ENCODE measurements at regions not wholly inside any gene's neighbourhood (a gene's known extent, or its start where the extent isn't known, plus 50 kb on each side); places are given as distances from the start of the nearest gene placed in this dataset.

DNA sequence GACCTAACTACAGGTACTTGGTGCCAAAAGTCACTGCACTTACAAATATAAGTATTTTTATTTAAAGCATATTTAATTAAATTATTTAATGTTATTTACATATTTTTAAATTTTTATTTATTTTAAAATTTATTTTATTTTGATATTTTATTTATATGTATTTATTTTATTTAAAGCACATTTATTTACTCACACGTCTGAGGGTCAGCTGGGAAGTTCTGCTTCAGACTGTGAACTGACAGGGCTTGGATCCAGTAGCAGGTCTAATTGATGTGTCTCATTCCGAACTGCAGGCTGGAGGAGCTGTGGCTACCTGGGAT is 392.5 kb downstream of the GBA3 start (continued):
- TF ChIP-seq, protein P1, sequence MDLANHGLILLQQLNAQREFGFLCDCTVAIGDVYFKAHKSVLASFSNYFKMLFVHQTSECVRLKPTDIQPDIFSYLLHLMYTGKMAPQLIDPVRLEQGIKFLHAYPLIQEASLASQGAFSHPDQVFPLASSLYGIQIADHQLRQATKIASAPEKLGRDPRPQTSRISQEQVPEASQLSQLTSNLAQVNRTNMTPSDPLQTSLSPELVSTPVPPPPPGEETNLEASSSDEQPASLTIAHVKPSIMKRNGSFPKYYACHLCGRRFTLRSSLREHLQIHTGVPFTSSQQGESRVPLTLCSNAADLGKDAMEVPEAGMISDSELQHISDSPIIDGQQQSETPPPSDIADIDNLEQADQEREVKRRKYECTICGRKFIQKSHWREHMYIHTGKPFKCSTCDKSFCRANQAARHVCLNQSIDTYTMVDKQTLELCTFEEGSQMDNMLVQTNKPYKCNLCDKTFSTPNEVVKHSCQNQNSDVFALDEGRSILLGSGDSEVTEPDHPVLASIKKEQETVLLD (CRISPR knock-in tag; IDR thresholded peaks at IDR 0.05; ENCODE audit: low read depth) = no peak
- TF ChIP-seq ZNF737 (CRISPR knock-in tag; IDR thresholded peaks at IDR 0.05; ENCODE audit: borderline replicate concordance) = no peak
- TF ChIP-seq, protein P2, sequence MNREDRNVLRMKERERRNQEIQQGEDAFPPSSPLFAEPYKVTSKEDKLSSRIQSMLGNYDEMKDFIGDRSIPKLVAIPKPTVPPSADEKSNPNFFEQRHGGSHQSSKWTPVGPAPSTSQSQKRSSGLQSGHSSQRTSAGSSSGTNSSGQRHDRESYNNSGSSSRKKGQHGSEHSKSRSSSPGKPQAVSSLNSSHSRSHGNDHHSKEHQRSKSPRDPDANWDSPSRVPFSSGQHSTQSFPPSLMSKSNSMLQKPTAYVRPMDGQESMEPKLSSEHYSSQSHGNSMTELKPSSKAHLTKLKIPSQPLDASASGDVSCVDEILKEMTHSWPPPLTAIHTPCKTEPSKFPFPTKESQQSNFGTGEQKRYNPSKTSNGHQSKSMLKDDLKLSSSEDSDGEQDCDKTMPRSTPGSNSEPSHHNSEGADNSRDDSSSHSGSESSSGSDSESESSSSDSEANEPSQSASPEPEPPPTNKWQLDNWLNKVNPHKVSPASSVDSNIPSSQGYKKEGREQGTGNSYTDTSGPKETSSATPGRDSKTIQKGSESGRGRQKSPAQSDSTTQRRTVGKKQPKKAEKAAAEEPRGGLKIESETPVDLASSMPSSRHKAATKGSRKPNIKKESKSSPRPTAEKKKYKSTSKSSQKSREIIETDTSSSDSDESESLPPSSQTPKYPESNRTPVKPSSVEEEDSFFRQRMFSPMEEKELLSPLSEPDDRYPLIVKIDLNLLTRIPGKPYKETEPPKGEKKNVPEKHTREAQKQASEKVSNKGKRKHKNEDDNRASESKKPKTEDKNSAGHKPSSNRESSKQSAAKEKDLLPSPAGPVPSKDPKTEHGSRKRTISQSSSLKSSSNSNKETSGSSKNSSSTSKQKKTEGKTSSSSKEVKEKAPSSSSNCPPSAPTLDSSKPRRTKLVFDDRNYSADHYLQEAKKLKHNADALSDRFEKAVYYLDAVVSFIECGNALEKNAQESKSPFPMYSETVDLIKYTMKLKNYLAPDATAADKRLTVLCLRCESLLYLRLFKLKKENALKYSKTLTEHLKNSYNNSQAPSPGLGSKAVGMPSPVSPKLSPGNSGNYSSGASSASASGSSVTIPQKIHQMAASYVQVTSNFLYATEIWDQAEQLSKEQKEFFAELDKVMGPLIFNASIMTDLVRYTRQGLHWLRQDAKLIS (CRISPR knock-in tag; IDR thresholded peaks at IDR 0.05) = no peak
- TF ChIP-seq ZFX (CRISPR knock-in tag; IDR thresholded peaks at IDR 0.05; ENCODE audit: low read depth) = no peak
- no peak for TF ChIP-seq TMF1 (CRISPR knock-in tag; IDR thresholded peaks at IDR 0.05; ENCODE audit: low read depth)
- TF ChIP-seq NCOA2 (CRISPR knock-in tag; IDR thresholded peaks at IDR 0.05) = no peak
- TF ChIP-seq, protein P3, sequence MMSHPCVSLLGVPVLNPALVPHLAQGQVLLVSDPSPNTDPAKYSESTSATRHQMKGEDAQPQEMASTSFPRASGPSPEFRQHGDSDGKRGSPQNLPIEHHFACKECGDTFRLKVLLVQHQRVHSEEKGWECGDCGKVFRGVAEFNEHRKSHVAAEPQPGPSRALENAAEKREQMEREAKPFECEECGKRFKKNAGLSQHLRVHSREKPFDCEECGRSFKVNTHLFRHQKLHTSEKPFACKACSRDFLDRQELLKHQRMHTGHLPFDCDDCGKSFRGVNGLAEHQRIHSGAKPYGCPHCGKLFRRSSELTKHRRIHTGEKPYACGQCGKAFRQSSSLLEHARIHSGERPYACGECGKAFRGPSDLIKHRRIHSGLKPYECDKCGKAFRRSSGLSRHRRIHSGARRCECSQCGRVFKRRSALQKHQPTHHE (CRISPR knock-in tag; IDR thresholded peaks at IDR 0.05; ENCODE audit: borderline replicate concordance) = no peak
- no peak for TF ChIP-seq REXO4 (CRISPR knock-in tag; IDR thresholded peaks at IDR 0.05; ENCODE audit: borderline replicate concordance)
- TF ChIP-seq, protein P4, sequence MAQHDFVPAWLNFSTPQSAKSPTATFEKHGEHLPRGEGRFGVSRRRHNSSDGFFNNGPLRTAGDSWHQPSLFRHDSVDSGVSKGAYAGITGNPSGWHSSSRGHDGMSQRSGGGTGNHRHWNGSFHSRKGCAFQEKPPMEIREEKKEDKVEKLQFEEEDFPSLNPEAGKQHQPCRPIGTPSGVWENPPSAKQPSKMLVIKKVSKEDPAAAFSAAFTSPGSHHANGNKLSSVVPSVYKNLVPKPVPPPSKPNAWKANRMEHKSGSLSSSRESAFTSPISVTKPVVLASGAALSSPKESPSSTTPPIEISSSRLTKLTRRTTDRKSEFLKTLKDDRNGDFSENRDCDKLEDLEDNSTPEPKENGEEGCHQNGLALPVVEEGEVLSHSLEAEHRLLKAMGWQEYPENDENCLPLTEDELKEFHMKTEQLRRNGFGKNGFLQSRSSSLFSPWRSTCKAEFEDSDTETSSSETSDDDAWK (CRISPR knock-in tag; IDR thresholded peaks at IDR 0.05) = no peak
- no peak for TF ChIP-seq YEATS4 (CRISPR knock-in tag; IDR thresholded peaks at IDR 0.05; ENCODE audit: borderline replicate concordance)
- TF ChIP-seq MTF2 (CRISPR knock-in tag; IDR thresholded peaks at IDR 0.05; ENCODE audit: borderline replicate concordance) = no peak
- no peak for TF ChIP-seq KLF13 (CRISPR knock-in tag; IDR thresholded peaks at IDR 0.05)
- TF ChIP-seq JARID2 (CRISPR knock-in tag; IDR thresholded peaks at IDR 0.05; ENCODE audit: insufficient replicate concordance) = no peak
- TF ChIP-seq, protein P5, sequence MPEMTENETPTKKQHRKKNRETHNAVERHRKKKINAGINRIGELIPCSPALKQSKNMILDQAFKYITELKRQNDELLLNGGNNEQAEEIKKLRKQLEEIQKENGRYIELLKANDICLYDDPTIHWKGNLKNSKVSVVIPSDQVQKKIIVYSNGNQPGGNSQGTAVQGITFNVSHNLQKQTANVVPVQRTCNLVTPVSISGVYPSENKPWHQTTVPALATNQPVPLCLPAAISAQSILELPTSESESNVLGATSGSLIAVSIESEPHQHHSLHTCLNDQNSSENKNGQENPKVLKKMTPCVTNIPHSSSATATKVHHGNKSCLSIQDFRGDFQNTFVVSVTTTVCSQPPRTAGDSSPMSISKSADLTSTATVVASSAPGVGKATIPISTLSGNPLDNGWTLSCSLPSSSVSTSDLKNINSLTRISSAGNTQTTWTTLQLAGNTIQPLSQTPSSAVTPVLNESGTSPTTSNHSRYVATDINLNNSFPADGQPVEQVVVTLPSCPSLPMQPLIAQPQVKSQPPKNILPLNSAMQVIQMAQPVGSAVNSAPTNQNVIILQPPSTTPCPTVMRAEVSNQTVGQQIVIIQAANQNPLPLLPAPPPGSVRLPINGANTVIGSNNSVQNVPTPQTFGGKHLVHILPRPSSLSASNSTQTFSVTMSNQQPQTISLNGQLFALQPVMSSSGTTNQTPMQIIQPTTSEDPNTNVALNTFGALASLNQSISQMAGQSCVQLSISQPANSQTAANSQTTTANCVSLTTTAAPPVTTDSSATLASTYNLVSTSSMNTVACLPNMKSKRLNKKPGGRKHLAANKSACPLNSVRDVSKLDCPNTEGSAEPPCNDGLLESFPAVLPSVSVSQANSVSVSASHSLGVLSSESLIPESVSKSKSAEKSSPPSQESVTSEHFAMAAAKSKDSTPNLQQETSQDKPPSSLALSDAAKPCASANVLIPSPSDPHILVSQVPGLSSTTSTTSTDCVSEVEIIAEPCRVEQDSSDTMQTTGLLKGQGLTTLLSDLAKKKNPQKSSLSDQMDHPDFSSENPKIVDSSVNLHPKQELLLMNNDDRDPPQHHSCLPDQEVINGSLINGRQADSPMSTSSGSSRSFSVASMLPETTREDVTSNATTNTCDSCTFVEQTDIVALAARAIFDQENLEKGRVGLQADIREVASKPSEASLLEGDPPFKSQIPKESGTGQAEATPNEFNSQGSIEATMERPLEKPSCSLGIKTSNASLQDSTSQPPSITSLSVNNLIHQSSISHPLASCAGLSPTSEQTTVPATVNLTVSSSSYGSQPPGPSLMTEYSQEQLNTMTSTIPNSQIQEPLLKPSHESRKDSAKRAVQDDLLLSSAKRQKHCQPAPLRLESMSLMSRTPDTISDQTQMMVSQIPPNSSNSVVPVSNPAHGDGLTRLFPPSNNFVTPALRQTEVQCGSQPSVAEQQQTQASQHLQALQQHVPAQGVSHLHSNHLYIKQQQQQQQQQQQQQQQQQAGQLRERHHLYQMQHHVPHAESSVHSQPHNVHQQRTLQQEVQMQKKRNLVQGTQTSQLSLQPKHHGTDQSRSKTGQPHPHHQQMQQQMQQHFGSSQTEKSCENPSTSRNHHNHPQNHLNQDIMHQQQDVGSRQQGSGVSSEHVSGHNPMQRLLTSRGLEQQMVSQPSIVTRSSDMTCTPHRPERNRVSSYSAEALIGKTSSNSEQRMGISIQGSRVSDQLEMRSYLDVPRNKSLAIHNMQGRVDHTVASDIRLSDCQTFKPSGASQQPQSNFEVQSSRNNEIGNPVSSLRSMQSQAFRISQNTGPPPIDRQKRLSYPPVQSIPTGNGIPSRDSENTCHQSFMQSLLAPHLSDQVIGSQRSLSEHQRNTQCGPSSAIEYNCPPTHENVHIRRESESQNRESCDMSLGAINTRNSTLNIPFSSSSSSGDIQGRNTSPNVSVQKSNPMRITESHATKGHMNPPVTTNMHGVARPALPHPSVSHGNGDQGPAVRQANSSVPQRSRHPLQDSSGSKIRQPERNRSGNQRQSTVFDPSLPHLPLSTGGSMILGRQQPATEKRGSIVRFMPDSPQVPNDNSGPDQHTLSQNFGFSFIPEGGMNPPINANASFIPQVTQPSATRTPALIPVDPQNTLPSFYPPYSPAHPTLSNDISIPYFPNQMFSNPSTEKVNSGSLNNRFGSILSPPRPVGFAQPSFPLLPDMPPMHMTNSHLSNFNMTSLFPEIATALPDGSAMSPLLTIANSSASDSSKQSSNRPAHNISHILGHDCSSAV (CRISPR knock-in tag; IDR thresholded peaks at IDR 0.05; ENCODE audit: borderline replicate concordance) = no peak

Data from HepG2 (cell line).